Forelimb muscle (tissue), 1 donor: ENCODE measurements at regions not wholly inside any gene's neighbourhood (a gene's known extent, or its start where the extent isn't known, plus 50 kb on each side); places are given as distances from the start of the nearest gene placed in this dataset.
"Not testable (repeated sequence)": the region's sequence is repeated elsewhere in the genome, so short reads cannot be mapped to it uniquely, and the experiment has no call there.

Experiments
- DNase-seq: peaks from one replicate; pipeline ENCODE4 v3.0.0-alpha.2; 2013; ENCODE audit warnings: low read depth

DNA sequence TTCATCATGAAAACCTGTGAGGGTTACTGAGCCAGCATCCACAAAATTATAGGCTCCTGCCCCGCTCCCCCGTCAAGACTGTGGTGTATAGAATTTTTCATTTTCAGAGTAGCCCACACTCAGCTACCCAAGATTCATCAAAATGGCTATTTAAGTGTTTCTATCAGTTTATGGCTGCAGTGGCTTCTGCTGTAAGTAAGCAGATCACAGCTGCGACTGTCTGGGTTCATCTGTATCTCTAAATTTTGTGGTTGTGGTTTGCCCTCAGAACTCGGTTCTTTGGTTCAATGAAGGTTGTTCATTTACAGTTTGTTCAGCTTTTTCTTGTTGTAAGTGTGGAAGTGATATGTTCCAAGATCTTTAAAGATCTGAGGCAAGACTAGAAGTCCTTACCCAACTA, 284.2 kb downstream of the DOK5 start:
- DNase-seq: no peak

DNA sequence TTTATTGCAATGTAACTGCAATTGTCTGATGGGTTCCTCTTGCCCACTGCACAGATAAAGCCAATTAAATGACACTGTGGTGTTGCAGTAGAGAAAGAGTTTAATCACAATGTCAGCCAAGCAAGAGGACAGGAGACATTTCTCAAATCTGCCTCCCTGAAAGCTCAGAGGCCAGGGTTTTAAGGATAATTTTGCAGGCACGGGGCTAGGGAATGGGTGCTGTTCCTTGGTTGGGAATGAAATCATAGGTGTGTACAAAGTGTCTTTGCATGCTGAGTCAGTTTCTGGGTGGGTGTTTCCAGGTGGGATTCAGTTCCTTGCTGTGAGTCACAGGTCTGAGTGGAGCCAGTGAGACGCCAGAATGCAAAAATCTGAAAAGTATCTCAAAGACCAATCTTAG, 271.4 kb downstream of the DOK5 start:
- DNase-seq: no peak

DNA sequence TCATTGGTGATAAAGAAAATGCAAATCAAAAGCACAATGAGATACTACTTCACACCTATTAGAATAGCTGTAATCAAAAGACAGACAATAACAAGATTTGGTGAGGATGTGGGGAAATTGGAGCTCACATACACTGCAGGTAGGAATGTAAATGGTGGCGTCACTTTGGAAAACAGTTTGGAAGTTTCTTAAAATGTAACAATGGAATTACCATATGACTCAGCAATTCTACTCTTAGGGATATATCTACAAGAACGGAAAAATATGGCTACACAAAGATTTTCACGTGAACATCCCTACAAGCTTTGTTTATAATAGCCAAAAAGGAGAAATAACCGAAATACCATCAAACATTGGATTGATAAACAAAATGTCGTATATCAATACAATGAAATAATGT, 270.4 kb downstream of the DOK5 start:
- DNase-seq: no peak

DNA sequence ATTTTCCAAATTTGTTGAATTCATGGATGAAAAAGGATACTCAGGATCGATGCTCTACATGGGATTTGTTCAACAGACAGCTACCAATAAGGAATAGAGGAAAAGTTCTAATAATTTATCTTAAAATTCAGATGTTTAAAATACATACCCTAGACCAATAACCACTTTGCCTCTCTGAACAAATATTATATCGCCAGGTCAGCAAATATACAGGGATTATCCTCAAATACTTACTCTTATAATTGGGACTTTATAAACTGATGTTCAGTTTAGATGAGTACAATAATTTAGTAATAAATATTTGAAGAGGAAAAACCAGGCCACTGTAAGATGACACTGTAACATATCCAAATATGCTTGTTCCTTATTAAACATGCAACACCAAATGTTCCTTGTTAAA, 268.7 kb downstream of the DOK5 start:
- DNase-seq: no peak

DNA sequence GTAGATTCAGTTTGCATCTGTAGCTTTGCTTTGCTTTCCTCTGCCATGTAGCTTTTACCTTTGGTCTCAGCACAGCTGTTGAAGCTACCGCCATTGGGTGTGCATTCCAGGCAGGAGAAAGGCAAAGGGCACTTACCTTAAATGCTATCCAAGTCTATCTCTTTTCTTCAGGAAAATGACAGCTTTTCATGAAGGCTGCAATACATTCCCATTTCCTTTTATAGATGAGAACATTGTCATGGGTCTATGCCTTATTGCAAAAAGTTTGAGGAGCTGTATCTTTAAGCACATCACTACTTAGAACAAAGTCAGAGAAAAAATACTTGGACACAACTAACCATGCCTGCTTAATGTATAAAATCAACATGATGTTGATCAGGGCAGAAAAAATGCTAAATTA, 266.8 kb downstream of the DOK5 start:
- no peak for DNase-seq

DNA sequence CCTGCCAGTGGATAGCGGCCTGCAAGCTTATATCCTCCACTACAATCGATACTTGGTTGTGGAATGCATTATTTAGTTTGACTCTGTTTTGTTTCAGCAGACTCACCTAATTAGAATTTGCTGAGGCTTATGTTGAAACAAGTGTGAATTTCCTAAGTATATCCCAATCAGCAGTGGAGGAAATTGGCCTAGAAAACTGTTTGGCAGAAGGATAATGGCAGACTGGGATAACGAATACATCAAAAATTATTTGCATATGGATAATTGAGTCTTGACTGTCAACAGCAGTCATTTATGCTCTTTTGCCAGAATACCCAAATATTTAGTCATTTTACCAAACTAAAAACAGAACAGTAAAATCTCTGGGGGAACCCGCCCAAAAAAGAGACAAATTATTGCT, 261.0 kb downstream of the DOK5 start:
- DNase-seq: no peak

DNA sequence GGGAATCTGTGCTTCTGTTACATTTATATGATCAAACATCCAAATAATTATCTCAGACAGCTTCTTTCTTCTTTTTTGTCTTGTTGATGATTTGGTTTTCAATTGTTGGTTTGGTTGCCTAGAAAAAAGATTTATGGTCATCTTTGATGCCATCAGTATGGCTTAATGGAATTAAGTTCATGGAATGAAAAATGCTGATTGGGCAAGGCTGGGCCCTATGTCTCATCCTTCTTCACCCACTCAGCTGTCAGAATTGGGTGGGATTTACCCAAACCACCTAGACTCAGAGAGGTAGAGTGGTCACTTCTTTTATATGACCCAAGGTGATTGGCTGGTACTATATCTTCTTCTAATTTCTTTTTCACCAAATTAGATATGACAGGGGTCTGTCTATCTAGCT, 258.3 kb downstream of the DOK5 start:
- DNase-seq: no peak

DNA sequence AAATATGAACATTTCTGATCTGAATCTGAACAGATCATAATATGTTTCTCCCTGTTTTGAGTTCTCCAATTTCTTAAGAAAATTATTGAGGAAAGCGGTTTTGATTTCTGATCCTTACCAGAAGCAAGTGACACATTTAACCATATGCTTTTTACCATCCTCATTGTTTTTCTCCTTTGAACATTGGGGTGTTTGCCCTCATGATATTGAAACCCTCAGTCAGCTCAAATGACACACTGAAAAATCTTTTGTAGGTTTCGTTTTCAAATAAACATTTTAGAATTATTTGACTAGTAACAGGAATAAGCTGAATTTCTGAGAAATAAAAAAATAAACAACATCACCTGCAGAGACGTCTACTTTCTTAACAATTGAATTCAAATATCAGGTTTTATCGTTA, 252.1 kb downstream of the DOK5 start:
- DNase-seq: no peak

DNA sequence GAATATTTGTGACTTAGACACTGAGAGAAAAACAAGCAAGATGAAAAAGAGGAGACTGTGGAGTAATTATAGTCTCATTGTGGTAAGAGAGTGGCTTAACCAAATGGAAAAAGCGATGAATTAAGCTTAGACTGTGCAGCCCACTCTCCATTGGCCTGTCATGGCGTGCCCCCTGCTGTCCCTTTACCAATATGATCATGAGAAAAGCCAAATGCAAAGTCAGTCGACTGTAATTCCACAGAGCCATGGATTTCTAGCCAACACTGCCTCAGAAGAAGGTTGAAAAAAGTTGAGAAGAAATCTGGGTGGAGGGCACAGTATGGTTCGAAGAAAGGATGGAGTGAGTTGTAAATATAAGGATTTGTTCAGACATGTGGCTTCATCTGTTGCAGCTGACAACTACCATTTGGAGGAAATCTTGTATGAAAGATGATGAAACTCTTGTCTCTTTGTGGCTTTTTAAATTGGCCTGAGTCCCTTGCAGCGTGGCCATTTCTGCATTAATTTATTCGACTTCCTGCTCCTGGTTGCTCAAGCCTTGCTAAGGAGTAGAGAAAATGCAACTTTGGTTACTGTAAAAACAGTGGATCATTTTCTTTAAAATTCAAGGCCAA, 251.4 kb downstream of the DOK5 start:
- DNase-seq: no peak

DNA sequence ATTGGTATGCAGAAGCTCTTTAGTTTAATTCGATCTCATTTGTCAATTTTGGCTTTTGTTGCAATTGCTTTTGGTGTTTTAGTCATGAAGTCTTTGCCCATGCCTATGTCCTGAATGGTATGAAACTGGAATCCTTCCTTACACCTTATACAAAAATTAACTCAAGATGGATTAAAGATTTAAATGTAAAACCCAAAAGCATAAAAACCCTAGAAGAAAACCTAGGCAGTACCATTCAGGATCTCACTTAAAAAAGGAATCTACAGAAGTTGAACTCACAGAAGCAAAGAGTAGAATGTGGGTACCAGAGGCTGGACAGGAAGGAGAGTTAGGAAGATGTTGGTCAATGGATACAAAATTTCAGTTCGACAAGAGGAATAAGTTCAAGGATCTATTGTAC, 249.9 kb downstream of the DOK5 start:
- not testable (repeated sequence) for DNase-seq

DNA sequence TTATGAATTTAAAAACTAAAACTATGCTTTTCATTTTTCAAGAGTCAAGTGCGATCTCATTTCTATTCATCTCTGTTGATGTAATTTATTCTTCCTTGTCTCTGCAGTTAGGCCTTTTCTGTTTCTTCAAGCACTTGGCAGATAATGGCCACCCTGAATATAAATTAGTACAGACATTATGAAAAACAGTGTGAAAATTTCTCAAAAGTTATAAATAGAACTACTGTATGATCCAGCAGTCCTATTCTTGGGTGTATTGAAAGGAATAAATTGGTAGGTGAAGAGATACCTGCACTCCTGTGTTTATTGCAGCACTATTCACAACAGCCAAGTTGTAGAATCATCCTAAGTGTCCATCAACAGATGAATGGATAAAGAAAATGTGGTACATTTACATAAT, 248.3 kb downstream of the DOK5 start:
- DNase-seq: no peak

DNA sequence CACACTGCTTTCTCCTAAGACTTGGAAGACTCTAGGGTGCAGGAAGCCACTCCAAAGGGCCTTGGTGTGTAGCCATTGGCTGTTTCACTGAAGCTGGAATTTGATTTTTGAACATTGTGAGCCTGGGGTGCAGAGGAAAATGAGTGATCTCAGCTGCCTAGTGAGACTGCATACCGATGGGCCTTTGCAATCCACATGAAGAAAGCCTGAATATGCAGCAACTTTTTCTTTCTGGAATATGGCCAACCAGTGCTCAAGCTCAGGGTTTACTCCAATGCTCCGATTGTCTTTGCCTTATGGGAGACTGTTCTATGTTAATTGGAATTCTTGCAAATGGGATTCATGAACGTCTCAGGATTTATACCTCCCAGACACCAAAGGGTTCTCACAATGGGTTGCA, 242.6 kb downstream of the DOK5 start:
- no peak for DNase-seq

DNA sequence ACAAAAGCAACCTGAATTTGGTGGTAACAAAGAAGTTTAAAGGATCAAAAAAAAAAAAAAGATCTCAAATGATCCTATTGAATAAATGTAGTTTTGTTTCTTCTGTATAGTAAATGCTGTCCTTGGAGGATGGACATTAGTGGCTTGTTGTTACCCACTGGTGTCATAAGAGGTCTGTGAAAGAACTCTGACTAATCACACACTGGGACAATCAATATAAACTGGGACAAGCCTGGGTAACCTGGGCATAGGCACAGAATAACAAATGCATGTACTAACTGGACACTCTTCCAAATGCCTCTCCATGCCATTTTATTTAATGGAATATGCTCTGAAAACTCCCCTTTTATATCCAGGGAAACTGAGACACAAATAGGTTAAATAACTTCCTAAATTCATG, 241.4 kb downstream of the DOK5 start:
- no peak for DNase-seq

DNA sequence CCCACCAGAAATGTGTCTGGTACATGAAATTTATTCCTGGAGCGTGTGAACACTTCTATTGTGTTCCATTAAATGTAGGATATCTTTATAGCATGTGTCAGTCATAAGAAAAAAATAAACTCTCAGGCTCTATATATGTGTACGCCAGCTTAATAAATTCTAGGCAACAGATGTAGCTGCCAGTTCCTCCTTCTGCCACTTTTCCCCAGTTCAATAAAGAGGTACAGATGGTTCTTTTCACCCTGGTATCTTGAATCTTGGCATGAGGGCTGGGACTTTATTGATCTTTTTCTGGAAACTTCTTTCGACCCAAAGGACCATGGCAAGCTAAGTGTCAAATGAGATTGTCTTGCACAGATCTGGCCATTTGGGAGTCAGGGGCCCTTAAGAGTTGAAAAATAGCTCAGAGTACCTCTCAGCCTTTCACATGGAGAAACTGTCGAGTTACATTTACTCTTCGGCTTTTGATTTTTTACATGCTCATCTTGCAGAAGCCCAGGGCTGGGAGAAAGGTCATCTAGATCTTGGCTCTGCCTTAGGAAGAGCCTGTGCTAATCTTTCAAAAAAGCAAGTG, 240.9 kb downstream of the DOK5 start:
- no peak for DNase-seq

DNA sequence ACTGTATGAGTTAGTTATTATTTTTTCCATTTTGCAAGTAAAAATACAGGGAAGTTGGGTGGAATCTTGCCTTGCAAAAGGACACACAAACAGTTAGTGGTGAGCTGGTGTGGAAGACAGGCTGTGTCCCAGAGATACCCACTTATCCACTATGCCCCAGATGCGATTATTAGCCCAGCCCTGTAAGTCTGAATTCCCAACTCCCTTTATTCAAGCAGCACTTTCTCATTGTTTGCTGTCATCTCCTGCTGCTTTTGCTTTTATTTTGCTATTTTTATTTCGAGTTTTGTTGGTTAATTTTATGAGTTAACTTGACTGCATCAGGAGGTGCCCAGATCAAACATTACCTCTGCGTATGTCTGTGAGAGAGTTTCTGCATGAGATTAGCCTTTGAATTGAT, 239.4 kb downstream of the DOK5 start:
- no peak for DNase-seq

DNA sequence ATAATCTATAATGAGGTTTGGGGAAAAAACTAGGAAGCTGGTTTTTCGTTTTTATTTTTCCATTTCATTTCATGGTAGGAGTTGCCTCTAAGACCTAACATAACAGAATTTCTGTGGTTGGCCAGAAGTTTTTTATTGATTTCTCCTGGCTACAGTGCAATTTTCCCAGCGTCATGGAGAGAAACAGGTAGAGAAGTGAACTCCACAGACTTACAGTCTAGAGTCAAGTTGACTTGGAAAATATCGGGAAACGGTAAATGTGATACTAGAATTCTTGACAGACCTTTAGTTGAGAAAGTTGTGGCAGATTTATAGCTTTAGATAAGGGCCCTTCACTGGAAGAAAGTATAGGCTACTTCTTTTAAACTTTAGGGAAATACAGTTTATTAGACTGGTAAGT, 238.3 kb downstream of the DOK5 start:
- no peak for DNase-seq

DNA sequence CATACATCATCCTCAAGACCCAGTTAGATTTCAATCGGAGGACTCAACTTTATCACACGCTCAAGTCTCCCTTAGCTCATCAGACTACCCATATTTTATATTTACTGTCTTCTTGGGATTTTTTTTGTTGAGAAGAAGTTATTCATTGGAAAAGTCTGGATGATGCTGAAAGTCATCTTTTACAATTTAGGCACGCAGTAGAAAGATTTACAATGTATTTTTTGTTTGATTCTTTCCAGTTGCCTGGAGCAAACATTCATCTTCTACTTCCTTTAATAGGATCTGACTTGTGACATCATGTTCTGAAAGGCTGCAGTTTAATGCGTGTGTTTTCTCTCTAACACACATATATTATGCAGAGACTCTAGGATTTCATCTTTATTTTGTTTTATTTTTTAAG, 235.7 kb downstream of the DOK5 start:
- no peak for DNase-seq

DNA sequence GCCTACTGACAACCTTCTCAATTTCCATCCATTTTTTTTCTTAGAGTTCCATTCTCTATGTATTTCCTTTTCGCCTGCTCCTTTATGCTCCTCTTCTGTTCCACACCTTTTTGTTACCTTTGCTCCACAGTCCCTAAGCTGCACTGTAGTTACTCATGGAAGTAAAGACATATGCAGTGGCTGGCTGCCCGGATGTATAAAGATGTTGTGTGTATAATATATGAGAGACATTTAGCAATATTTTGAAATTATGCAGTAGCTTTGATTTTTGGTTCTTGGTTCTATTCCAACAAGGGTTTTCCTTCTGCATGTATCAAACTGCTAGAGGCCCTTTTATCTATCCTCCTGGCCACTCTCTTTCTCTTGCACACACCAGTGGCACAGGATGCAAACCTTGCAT, 234.9 kb downstream of the DOK5 start:
- DNase-seq: no peak

DNA sequence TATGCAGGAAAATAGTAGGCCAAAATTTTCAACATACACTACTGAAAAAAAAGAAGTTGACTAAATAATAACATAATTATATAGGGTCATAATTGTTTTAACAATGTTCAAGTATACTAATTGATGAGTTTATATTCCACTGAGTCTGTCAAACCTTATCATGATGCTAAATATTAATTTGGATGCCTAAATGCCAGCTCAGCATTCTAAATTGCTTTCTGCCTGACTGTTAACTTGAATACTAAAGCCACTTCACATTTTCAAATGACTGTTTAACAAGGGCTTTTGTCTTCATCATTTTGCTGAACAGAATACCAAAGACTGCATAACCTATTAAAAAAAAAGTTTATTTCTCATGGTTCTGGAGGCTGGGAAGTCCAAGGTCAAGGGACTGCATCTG, 232.8 kb downstream of the DOK5 start:
- DNase-seq: no peak

DNA sequence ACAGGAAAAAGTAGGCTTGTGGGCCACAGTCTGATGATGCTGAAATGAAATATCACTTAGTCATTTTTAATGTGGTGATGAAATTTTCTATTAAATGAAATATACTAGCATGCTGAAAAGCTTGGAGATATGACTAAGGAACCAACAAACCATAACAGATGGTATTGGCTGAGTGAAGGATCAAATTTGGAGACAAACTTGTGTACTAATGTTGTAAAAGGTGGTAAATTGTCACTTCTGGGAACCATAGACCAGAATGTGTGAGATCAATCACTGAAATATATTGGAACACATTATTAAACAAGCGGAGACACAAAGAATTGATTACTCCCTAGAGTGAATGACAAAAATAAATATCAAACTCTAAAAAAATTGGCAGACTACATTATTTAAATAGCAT, 232.4 kb downstream of the DOK5 start:
- DNase-seq: no peak

DNA sequence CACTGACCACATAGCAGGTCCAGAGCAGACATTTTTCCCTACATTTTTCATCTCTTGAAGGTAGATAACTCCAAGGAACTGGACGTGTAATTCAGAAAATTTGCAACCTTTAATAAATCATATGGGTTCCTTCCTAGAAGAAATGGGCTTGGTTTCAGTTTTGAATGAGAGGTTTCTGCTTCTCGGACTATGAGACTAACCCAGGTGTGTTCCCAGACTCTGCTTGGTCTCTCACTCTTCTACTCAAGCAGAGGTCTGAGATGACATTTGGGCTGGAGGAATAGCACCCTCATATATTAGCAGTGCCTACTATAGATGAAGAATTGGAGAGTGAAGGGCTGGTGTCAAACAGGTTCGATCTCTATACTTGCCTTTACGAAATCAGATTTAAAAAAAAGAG, 231.2 kb downstream of the DOK5 start:
- no peak for DNase-seq

DNA sequence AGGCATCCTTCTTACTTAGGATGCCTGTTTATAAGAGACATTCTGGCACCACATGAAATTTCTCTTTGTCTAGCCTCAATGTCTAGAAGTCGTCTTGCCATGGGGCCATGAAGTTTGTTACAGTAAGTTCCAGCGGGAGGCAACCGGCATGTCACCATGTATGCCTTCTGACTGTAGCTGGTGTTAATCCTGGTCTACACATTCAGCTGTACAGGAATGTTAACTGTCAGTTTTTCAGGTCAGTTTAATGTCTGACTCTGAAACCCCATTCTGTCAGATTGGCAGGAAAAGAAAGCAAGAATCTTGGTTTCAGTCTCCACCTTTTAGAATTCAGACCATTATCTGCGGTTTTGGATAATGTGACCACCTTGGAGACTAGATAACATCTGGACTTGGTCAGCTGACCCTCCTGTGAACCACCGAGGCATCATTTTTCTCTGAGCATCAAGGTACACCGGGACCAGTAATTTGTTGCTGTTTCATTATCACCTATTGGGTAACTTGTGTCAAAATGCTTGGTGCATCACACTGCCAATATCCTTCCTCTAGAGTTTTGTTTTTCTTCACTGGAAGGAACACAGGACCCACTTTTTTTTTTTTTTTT, 228.7 kb downstream of the DOK5 start:
- DNase-seq: no peak
